HUES6 (cell line): ENCODE measurements at regions not wholly inside any gene's neighbourhood (a gene's known extent, or its start where the extent isn't known, plus 50 kb on each side); places are given as distances from the start of the nearest gene placed in this dataset.

Experiments
- H3K27ac ChIP-seq: 2 replicates; pipeline ENCODE4 v1.7.0; 2013; ENCODE audit warnings: low read depth, mild to moderate bottlenecking, low read length, inconsistent platforms
- H3K27me3 ChIP-seq: 2 replicates; pipeline ENCODE4 v1.6.1; 2013; ENCODE audit warnings: low read length; ENCODE audit not compliant: control insufficient read depth, insufficient read depth
- H3K36me3 ChIP-seq: 2 replicates; pipeline ENCODE4 v1.6.1; 2013; ENCODE audit warnings: low read length; ENCODE audit not compliant: control insufficient read depth, insufficient read depth
- H3K4me1 ChIP-seq: 2 replicates; pipeline ENCODE4 v1.6.1; 2013; ENCODE audit warnings: low read length; ENCODE audit not compliant: control insufficient read depth, insufficient read depth
- H3K4me3 ChIP-seq: 2 replicates; pipeline ENCODE4 v1.5.1; 2013; ENCODE audit warnings: low read depth, low read length
- H3K9ac ChIP-seq: one replicate; pipeline ENCODE4 v1.6.1; 2013; ENCODE audit warnings: mild to moderate bottlenecking, low read length
- H3K9me3 ChIP-seq: 2 replicates; pipeline ENCODE4 v1.6.1; 2013; ENCODE audit warnings: low read depth, low read length; ENCODE audit not compliant: control insufficient read depth, insufficient read depth

DNA sequence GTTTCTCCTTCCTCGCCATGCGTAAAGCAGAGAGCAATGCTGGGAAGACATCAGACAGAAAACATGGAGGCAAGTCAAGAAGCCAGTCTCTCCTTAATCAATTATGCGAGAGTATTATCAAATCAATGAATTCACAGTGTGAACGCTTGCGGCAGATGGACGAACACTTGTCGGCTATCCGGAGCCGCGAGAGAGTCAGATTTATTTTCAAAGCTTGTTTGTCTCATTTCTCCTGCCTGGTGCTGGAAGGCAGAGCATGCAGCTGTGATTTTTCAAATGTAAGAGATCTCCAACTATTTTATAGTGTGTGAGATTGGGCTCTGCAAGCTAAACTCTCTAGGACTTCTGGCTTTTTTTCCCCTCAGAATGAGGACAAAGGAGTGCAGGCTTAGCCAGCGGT, 252.3 kb downstream of the SNX10 start:
- H3K4me1 ChIP-seq, result no peaks in the 10 kb centered on the region
- no peak overlapping the region for H3K27ac ChIP-seq
- no peaks in the 10 kb centered on the region for H3K9me3 ChIP-seq
- no peaks in the 10 kb centered on the region for H3K27me3 ChIP-seq
- H3K4me3 ChIP-seq, result no peak overlapping the region
- H3K9ac ChIP-seq, result no peak overlapping the region
- H3K36me3 ChIP-seq, result no peaks in the 10 kb centered on the region

GRCh38 chr7:26546508-26547053, 254.9 kb downstream of the SNX10 start:
- Histone ChIP-seq H3K27ac (no peak overlapping the region), H3K36me3 (no peaks in the 10 kb centered on the region), H3K4me1 (no peaks in the 10 kb centered on the region), H3K27me3 (no peaks in the 10 kb centered on the region), H3K4me3 (no peak overlapping the region), H3K9me3 (no peaks in the 10 kb centered on the region), H3K9ac (no peak overlapping the region)

- H3K27me3 ChIP-seq, result no peaks in the 10 kb centered on the region
- H3K9me3 ChIP-seq, result no peaks in the 10 kb centered on the region
- no peak overlapping the region for H3K27ac ChIP-seq
- H3K4me3 ChIP-seq, result no peak overlapping the region
- no peaks in the 10 kb centered on the region for H3K4me1 ChIP-seq
- H3K9ac ChIP-seq, result no peak overlapping the region
- H3K36me3 ChIP-seq, result no peaks in the 10 kb centered on the region
These were observed 255.5 kb downstream of the SNX10 start for GRCh38 chr7:26547156-26547555.

- H3K4me1 ChIP-seq, result peaks cover 9% of the 10 kb centered on the region
- H3K27me3 ChIP-seq, result no peaks in the 10 kb centered on the region
- H3K9ac ChIP-seq, result no peak overlapping the region
- H3K4me3 ChIP-seq, result no peak overlapping the region
- no peaks in the 10 kb centered on the region for H3K9me3 ChIP-seq
- no peak overlapping the region for H3K27ac ChIP-seq
- H3K36me3 ChIP-seq, result no peaks in the 10 kb centered on the region
These were observed 257.8 kb downstream of the SNX10 start for GRCh38 chr7:26549281-26549944.

- no peak overlapping the region for H3K9ac ChIP-seq
- H3K36me3 ChIP-seq, result no peaks in the 10 kb centered on the region
- peaks cover 9% of the 10 kb centered on the region for H3K4me1 ChIP-seq
- no peak overlapping the region for H3K27ac ChIP-seq
- H3K27me3 ChIP-seq, result no peaks in the 10 kb centered on the region
- H3K9me3 ChIP-seq, result no peaks in the 10 kb centered on the region
- no peak overlapping the region for H3K4me3 ChIP-seq
These were observed 258.8 kb downstream of the SNX10 start for GRCh38 chr7:26550492-26550891.

GRCh38 chr7:26551740-26552139, 260.1 kb downstream of the SNX10 start:
- Histone ChIP-seq H3K9me3 (no peaks in the 10 kb centered on the region), H3K4me1 (peaks cover 13% of the 10 kb centered on the region), H3K27me3 (no peaks in the 10 kb centered on the region), H3K36me3 (no peaks in the 10 kb centered on the region), H3K4me3 (no peak overlapping the region), H3K9ac (no peak overlapping the region), H3K27ac (no peak overlapping the region)

DNA sequence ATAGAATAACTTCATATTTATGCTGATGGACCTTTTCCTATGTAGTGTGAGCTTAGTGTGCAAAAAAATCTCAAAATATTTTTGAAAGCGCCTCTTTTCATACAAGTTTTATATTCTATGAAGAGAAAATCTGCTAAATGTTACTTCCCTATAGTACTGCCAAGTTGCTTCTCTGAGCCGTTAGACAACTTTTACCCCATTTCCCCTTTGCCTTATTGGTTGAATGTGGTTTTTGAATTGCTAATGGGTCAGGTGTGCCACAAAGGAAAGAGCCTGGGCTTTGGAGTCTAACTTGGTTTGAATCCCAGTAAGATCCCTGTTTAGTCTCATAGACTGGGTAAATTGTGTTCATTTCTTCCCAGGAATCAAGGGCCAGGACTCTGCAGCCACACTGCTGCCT, 261.5 kb downstream of the SNX10 start:
- Histone ChIP-seq H3K9me3 (no peaks in the 10 kb centered on the region), H3K27me3 (no peaks in the 10 kb centered on the region), H3K9ac (no peak overlapping the region), H3K27ac (no peak overlapping the region), H3K4me1 (peaks cover 13% of the 10 kb centered on the region), H3K36me3 (no peaks in the 10 kb centered on the region), H3K4me3 (no peak overlapping the region)

DNA sequence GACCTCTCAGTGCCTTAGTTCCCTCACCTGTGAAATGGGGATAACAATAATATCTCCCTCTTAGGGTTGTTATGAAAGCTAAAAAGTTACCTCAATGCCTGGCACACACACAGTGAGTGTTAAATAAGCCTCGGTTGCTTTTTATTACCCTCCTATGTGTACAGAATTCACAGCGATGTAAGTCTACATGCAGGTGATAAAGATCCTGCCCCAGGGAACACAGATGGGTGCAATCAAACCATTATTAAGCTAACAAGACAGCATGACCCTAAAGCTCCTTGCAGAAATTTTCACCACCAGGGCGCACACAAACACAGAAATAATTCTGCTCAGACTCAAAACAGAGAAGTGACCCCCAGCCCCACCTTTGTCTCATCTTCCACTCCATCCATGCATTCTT, 261.9 kb downstream of the SNX10 start:
- no peak overlapping the region for H3K9ac ChIP-seq

GRCh38 chr7:26554952-26555351, 263.3 kb downstream of the SNX10 start:
- Histone ChIP-seq H3K27me3 (no peaks in the 10 kb centered on the region), H3K36me3 (no peaks in the 10 kb centered on the region), H3K9ac (no peak overlapping the region), H3K9me3 (no peaks in the 10 kb centered on the region), H3K4me3 (no peak overlapping the region), H3K27ac (no peak overlapping the region), H3K4me1 (peaks cover 13% of the 10 kb centered on the region)

More for the DNA sequence above, 261.9 kb downstream of the SNX10 start:
- H3K9me3 ChIP-seq, result no peaks in the 10 kb centered on the region
- no peak overlapping the region for H3K27ac ChIP-seq
- H3K27me3 ChIP-seq, result no peaks in the 10 kb centered on the region
- no peak overlapping the region for H3K4me3 ChIP-seq
- peaks cover 13% of the 10 kb centered on the region for H3K4me1 ChIP-seq
- H3K36me3 ChIP-seq, result no peaks in the 10 kb centered on the region

DNA sequence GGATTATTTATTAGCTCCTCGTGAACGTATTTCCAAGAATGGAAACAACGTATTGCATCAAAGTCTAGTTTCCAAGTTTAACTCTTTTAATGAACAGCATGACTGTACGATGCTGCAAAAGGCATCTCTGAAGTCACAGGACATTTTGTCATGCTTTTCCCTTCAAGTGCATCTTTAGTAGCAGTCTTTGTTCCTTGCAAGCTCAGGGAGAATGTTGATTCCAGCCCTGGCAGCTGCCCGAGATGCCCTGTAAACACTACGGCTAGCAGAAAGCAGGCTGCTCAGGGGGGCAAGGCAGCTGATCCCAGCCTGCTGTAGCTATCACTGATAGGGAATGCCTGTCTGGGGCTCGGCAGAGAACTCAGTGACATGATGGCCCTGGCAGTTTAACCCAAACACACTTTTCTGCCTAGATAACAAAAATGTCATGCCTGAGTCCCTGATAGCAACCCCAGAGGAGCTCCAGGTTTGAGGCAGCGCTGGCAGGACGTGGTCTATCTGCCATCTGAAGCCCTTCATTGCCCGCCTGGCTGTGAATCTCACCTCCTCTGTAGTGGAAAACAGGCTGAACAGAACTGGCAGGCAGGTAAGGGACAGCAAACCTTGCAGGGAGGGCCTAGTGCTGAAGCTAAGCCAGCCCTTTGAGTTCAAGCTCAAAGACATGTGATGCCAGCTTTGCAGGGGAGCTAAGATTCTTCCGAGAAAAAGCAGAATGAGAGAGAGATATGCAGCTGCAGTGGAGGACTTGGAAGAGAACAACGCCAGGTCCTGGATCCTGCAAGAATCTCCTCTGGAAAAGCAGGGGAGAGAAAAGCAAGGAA, 264.6 kb downstream of the SNX10 start:
- no peaks in the 10 kb centered on the region for H3K36me3 ChIP-seq

DNA sequence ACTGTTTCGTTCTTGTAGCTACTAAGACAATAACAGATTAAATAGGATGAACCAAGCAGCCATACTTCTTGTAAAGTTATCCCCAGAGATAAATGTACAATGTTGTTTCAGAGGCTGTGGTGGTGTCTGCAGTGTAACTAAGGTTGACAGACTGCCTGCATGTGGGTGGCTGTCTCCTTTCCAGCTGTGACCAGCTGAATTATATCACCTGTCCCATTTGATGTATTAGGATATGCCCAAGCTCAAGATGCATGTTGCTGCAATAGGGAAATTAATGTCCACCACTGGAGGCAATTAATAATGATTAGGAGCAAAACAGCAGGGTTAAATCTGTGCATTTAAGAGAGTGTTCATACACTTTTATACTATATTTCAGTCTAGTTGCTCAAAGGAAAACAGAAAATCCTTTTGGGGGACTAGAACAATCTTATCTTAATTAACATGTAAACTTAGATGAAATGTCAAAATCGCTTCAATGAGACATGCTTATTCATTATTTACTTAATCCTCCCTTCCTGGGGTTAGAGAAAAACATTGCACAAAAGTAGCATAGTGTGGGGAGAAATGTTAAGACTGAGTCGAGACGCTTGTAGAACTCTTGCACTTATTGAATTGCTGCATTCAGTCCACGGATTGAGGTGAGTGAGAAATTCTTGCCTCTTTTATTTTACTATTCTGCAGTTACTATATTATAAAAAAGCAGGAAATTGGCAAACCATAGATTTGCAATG, 269.0 kb downstream of the SNX10 start:
- H3K9ac ChIP-seq, result no peak overlapping the region
- peaks cover 4% of the 10 kb centered on the region for H3K4me1 ChIP-seq
- H3K36me3 ChIP-seq, result no peaks in the 10 kb centered on the region
- no peak overlapping the region for H3K27ac ChIP-seq
- no peak overlapping the region for H3K4me3 ChIP-seq
- H3K27me3 ChIP-seq, result no peaks in the 10 kb centered on the region
- no peaks in the 10 kb centered on the region for H3K9me3 ChIP-seq

More for the DNA sequence above, 264.6 kb downstream of the SNX10 start:
- Histone ChIP-seq H3K4me3 (no peak overlapping the region), H3K27ac (no peak overlapping the region), H3K9ac (no peak overlapping the region), H3K9me3 (no peaks in the 10 kb centered on the region), H3K4me1 (peaks cover 13% of the 10 kb centered on the region), H3K27me3 (no peaks in the 10 kb centered on the region)
